GM12878 (cell line): ENCODE measurements at regions not wholly inside any gene's neighbourhood (a gene's known extent, or its start where the extent isn't known, plus 50 kb on each side); places are given as distances from the start of the nearest gene placed in this dataset.

Experiments used
- BRCA1 ChIP-seq: IDR thresholded peaks from 2 replicates; pipeline ENCODE4 v1.6.1; 2011; ENCODE audit warnings: low read depth, low read length, improper control_type of control experiment
- CHD4 ChIP-seq: fragments of 200-600 bp; sonication (generic); IDR thresholded peaks from 2 replicates; pipeline ENCODE4 v1.6.1; 2016; ENCODE audit warnings: mild to moderate bottlenecking
- CTCF ChIP-seq, 3 experiments: IDR thresholded peaks in 2 of 3; conservative IDR thresholded peaks in 1 of 3; 2 replicates each; pipeline ENCODE4 v1.5.1; 2011; ENCODE audit warnings: low read depth in 3 of 3, low read length in 3 of 3, mild to moderate bottlenecking in 3 of 3, control low read depth in 2 of 3, moderate library complexity in 2 of 3, inconsistent platforms in 1 of 3, mixed read lengths in 1 of 3; ENCODE audit not compliant: control insufficient read depth in 2 of 3, insufficient read depth in 1 of 3; ENCODE audit errors: extremely low read depth in 1 of 3
- HCFC1 ChIP-seq: fragments of 150-350 bp; IDR thresholded peaks from 2 replicates; pipeline ENCODE4 v1.6.1; 2014; ENCODE audit warnings: low read length
- IRF4 ChIP-seq: IDR thresholded peaks from 2 replicates; pipeline ENCODE4 v1.6.1; 2011; ENCODE audit warnings: low read depth, low read length
- MYB ChIP-seq: fragments of 150-350 bp; IDR thresholded peaks from 2 replicates; pipeline ENCODE4 v1.6.1; 2014; ENCODE audit warnings: mild to moderate bottlenecking, low read depth, low read length, borderline replicate concordance
- POLR2A ChIP-seq: IDR thresholded peaks from 2 replicates; pipeline ENCODE4 v1.6.1; 2011; ENCODE audit warnings: low read depth, mild to moderate bottlenecking, low read length
- POLR2AphosphoS2 ChIP-seq: IDR thresholded peaks from 2 replicates; pipeline ENCODE4 v1.6.1; 2011; ENCODE audit warnings: low read depth, mild to moderate bottlenecking, low read length, improper control_type of control experiment, moderate library complexity
- POLR2AphosphoS5 ChIP-seq: IDR thresholded peaks from 2 replicates; pipeline ENCODE4 v1.6.1; 2011; ENCODE audit warnings: mild to moderate bottlenecking, low read length, inconsistent platforms
- RAD21 ChIP-seq: IDR thresholded peaks from 2 replicates; pipeline ENCODE4 v1.6.1; 2011; ENCODE audit warnings: mild to moderate bottlenecking, low read depth, low read length, moderate library complexity; ENCODE audit not compliant: insufficient read depth
- RAD51 ChIP-seq: fragments of 450-650 bp; IDR thresholded peaks from 2 replicates; pipeline ENCODE4 v1.6.1; 2016; ENCODE audit warnings: moderate library complexity, mild to moderate bottlenecking, inconsistent platforms
- REST ChIP-seq: IDR thresholded peaks from 2 replicates; pipeline ENCODE4 v1.6.1; 2012; ENCODE audit warnings: mild to moderate bottlenecking, low read depth, low read length
- SP1 ChIP-seq: IDR thresholded peaks from one replicate; pipeline ENCODE4 v1.6.1; 2011; ENCODE audit warnings: low read depth, low read length

- TF ChIP-seq RAD21 = no peak
- TF ChIP-seq REST = no peak
- TF ChIP-seq CTCF (IDR thresholded peaks at IDR 0.05 in 2 of 3, conservative IDR thresholded peaks at IDR 0.05 in 1 of 3; ENCODE audit: control insufficient read depth in 2 of 3, extremely low read depth in 1 of 3, insufficient read depth in 1 of 3, low read depth in 3 of 3, low read length in 3 of 3) = no peak
- TF ChIP-seq RAD51 = no peak
- no peak for TF ChIP-seq SP1
- TF ChIP-seq CHD4 = no peak
- no peak for TF ChIP-seq POLR2AphosphoS5
- TF ChIP-seq MYB = no peak
- no peak for TF ChIP-seq POLR2A
- TF ChIP-seq POLR2AphosphoS2 = no peak
- TF ChIP-seq IRF4 = no peak
- TF ChIP-seq BRCA1 = no peak
- TF ChIP-seq HCFC1 = no peak
Observed at GRCh38 chr2:180705551-180705950, 274.9 kb upstream of the UBE2E3 start.
